Muscle of leg (tissue), 3 donors: ENCODE measurements at regions not wholly inside any gene's neighbourhood (a gene's known extent, or its start where the extent isn't known, plus 50 kb on each side); places are given as distances from the start of the nearest gene placed in this dataset.
"Not testable (repeated sequence)": the region's sequence is repeated elsewhere in the genome, so short reads cannot be mapped to it uniquely, and the experiment has no call there.

Experiments used
- DNase-seq: peaks from one replicate; pipeline ENCODE4 v3.0.0; 2013
- H3K27ac ChIP-seq: one replicate; pipeline ENCODE4 v1.5.1; 2013; ENCODE audit warnings: mild to moderate bottlenecking, low read length, control low read depth
- H3K27me3 ChIP-seq: one replicate; pipeline ENCODE4 v1.6.1; 2013; ENCODE audit warnings: low read length; ENCODE audit not compliant: control insufficient read depth, insufficient read depth
- H3K36me3 ChIP-seq: one replicate; pipeline ENCODE4 v1.6.1; 2013; ENCODE audit warnings: low read length; ENCODE audit not compliant: control insufficient read depth, insufficient read depth
- H3K4me1 ChIP-seq: one replicate; pipeline ENCODE4 v1.6.1; 2013; ENCODE audit warnings: low read length; ENCODE audit not compliant: control insufficient read depth, insufficient read depth
- H3K4me3 ChIP-seq: one replicate; pipeline ENCODE4 v1.5.1; 2013; ENCODE audit warnings: low read length, control low read depth
- H3K9me3 ChIP-seq: replicated peaks from 2 replicates; pipeline ENCODE4 v1.6.1; 2013; ENCODE audit warnings: low read depth, low read length; ENCODE audit not compliant: control insufficient read depth
- WGBS: methylation state at CpG from one replicate; pipeline ENCODE4 v1.1.5; 2013; ENCODE audit warnings: missing lambda C conversion rate; ENCODE audit not compliant: insufficient coverage; 5-methylcytosine and 5-hydroxymethylcytosine counted together

DNA sequence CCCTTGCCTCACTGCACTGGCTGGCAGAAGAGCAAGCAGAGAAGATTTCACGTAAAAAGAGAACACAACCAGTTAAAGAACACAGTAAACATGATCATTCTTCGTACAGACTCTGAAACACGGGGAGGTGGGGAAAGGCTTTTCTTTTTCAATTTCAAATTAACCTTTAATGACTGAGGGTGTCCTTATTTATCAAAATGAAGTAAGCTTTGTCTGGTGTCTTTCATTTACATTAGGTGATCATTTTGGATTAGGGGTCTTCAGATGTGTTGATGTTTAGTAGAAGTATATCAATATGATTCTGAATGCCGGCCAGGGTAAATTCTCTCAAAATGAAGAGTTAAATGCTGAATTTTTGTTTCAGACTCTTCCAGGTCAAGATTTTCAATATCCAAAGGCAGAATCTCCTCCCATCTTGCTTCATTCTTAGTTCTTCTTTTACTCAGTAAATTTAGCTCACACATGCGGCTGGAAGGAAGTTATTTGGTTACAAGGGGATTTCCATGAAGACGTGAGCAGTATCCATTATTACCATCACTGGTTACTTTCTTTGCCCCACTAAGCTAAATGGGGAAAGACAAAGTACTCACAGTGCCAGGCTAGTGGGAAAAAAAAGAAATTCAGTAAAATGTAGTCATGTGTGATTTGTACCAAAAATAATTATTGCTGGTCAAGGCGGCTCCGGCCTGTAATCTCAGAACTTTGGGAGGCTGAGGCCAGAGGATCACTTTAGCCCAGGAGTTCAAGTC is 272.2 kb upstream of the NR2F2 start:
- DNase-seq, result no peak
- H3K4me3 ChIP-seq, result no peak overlapping the region
- H3K9me3 ChIP-seq, result no peaks in the 10 kb centered on the region
- peaks cover 11% of the 10 kb centered on the region for H3K4me1 ChIP-seq
- no peaks in the 10 kb centered on the region for H3K27me3 ChIP-seq
- no peak overlapping the region for H3K27ac ChIP-seq
- 80% methylated on average over 2 of the region's 8 CpGs for WGBS
- H3K36me3 ChIP-seq, result no peaks in the 10 kb centered on the region

DNA sequence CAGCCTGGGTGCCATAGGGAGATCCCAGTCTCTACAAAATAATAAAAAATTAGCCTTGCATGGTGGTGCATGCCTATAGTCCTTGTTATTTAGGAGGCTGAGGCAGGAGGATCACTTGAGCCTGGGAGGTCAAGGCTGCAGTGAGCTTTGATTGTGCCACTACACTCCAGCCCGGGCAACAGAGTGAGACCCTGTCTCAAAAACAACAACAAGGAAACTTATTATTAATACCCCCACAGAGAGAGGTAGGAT is 271.7 kb upstream of the NR2F2 start:
- H3K27me3 ChIP-seq, H3K9me3 ChIP-seq, H3K27ac ChIP-seq, H3K36me3 ChIP-seq, H3K4me1 ChIP-seq, DNase-seq, H3K4me3 ChIP-seq: not testable (repeated sequence)
- no CpG with 5 or more reads among the region's 1 CpG for WGBS

DNA sequence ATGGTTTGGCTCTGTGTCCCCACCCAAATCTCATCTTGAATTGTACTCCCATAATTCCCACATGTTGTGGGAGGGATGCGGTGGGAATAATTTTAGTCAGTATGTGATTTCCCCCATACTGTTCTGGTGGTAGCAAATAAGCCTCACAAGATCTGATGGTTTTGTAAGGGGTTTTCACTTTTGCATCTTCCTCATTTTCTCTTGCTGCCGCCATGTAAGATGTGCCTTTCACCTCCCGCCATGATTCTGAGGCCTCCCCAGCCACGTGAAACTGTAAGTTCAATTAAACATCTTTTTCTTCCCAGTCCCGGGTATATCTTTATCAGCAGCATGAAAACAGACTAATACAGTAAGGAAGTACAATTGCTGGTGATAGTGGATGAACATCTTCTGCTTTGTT is 269.9 kb upstream of the NR2F2 start:
- not testable (repeated sequence) for H3K4me3 ChIP-seq, H3K4me1 ChIP-seq, H3K27me3 ChIP-seq, H3K9me3 ChIP-seq, H3K27ac ChIP-seq, DNase-seq, H3K36me3 ChIP-seq
- no CpG with 5 or more reads among the region's 5 CpGs for WGBS

DNA sequence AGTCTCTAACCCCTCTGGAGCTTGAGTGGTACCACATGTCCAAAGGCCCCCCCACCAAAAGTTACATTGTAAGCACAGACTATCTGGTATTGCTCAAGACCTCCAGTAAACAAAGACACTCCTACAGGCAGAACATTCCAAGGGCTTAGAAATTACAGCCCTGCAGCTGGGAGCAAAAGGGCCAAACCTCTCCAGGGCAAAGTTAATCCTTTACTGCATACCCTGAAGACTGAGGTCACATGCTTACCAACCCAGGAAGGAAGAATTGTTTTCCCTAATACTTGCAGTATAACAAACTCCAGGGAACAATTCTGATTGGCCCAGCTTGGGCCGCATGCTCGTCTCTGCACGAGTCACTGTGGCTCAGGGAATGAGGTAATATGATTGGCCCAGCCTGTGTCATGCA is 266.1 kb upstream of the NR2F2 start:
- no CpG with 5 or more reads among the region's 3 CpGs for WGBS

DNA sequence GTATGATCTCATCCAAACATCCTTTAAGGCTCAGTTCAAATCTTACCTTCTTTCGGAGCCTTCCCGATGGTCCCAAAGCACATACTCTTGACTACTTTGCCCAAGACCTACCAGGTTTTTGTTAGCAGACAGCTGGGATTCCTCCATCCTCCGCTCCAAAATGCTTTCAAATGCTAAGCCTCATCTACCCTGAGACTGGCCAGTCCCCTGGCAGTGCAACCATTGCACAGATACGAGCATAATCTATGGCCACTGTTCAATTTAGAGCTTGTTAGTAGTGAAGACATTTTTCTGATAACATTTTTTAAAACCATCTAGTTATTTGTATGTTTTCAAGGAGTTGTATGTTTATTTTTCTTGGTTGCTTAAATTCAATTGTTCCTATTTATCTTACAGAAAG is 264.4 kb upstream of the NR2F2 start:
- H3K4me1 ChIP-seq, result no peaks in the 10 kb centered on the region
- 78% methylated on average over 3 of the region's 4 CpGs for WGBS
- H3K9me3 ChIP-seq, result no peaks in the 10 kb centered on the region
- no peak for DNase-seq
- H3K27ac ChIP-seq, result no peak overlapping the region
- H3K4me3 ChIP-seq, result no peak overlapping the region
- no peaks in the 10 kb centered on the region for H3K27me3 ChIP-seq
- no peaks in the 10 kb centered on the region for H3K36me3 ChIP-seq

More for the DNA sequence above, 266.1 kb upstream of the NR2F2 start:
- H3K4me3 ChIP-seq, result no peak overlapping the region
- no peaks in the 10 kb centered on the region for H3K36me3 ChIP-seq
- no peaks in the 10 kb centered on the region for H3K27me3 ChIP-seq
- H3K27ac ChIP-seq, result no peak overlapping the region
- no peak for DNase-seq
- H3K9me3 ChIP-seq, result no peaks in the 10 kb centered on the region
- H3K4me1 ChIP-seq, result no peaks in the 10 kb centered on the region

DNA sequence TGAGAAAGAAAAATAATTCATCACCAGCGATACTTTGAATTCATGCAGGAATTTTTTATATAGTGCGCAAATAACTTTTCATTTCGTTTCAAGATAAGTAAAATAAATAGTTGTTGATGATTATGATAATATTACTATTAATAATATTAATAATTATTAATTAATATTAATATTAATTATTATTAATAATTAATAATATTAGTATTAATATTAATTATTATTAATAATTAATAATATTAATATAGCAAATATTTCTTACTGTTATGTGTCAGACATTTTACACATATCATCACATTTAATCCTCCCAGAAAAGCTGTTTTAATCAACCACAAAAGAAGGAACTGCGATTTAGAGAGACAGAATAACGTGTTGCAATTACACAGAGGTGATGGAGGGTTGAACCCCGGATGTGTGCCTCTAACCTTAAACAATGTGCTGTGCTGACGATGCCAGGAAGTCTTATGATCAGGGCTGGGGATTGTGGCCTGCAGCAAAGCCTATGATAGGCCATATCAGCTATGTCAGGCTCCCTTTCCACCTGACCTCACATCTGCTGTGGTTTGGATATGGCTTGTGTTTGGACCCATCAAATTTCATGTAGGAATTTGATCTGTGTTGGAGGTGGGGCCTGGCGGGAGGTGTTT is 263.5 kb upstream of the NR2F2 start:
- no peaks in the 10 kb centered on the region for H3K9me3 ChIP-seq
- WGBS, result 82% methylated on average over 2 of the region's 8 CpGs
- no peaks in the 10 kb centered on the region for H3K4me1 ChIP-seq
- H3K4me3 ChIP-seq, result no peak overlapping the region
- no peak for DNase-seq
- H3K36me3 ChIP-seq, result no peaks in the 10 kb centered on the region
- no peaks in the 10 kb centered on the region for H3K27me3 ChIP-seq
- H3K27ac ChIP-seq, result no peak overlapping the region

DNA sequence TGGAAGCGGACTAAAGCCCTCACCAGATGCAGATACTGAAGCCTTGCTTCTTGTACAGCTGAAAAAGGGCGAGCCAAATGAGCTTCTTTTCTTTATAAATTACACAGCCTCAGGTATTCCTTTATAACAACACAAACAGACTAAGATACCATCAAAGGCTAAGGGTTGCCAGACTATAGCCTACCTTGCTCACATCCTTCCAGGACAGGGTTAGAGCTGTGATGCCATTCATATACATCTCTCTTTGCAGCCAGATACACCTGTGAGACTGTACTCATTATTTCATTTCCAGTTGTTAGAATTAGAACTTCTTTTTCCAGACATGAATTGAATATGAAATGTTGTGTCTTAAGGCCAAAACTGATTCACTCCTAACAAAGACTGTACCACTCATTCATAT is 262.8 kb upstream of the NR2F2 start:
- Histone ChIP-seq H3K4me1 (no peaks in the 10 kb centered on the region), H3K9me3 (no peaks in the 10 kb centered on the region), H3K4me3 (no peak overlapping the region), H3K27me3 (no peaks in the 10 kb centered on the region), H3K27ac (no peak overlapping the region), H3K36me3 (no peaks in the 10 kb centered on the region)
- no peak for DNase-seq
- WGBS, result 100% methylated on average over 2 of the region's 2 CpGs

DNA sequence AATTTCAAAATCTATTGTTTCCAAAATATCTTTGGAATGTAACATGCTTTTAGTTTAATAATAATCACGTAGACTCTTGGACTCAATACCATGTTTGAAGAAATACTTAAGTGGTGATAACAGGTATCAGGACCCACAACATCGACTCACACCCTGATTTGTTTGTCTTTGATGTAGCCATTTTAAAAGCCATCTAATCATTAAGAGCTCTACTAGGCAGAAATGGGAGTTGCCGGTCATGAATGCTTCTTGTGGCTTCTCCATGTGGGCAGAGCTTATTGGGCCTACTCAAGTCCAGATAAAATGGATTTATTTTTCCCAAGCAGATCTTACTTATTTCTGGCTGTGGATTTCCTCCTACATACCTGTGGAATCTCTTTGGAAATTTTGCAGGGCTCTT is 261.6 kb upstream of the NR2F2 start:
- no peaks in the 10 kb centered on the region for H3K27me3 ChIP-seq
- H3K4me1 ChIP-seq, result no peaks in the 10 kb centered on the region
- H3K9me3 ChIP-seq, result no peaks in the 10 kb centered on the region
- 79% methylated on average over 2 of the region's 3 CpGs for WGBS
- H3K27ac ChIP-seq, result no peak overlapping the region
- H3K4me3 ChIP-seq, result no peak overlapping the region
- DNase-seq, result no peak
- no peaks in the 10 kb centered on the region for H3K36me3 ChIP-seq

DNA sequence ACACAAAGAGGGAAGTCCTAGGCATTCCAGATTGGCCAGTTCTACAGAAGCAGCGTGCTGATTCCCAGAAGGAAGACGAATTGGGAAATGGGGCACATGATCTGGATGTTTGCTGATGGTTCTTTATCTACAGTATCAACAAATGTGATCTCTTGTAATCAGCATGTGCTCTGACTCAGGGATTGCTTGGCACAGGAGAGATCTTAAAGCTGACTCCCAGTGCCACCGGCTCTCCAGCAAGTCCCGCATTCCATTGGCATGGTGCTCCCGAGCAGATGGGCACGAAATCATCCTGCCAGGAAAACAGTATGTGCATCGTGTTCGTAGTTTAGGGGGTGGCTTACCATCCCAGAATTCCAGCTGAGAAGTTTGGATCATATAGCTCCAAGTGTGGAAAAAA is 259.9 kb upstream of the NR2F2 start:
- H3K27ac ChIP-seq, result no peak overlapping the region
- peak; percentile 12 for DNase-seq
- no peaks in the 10 kb centered on the region for H3K36me3 ChIP-seq
- no peaks in the 10 kb centered on the region for H3K9me3 ChIP-seq
- no peak overlapping the region for H3K4me3 ChIP-seq
- 80% methylated on average over 4 of the region's 8 CpGs for WGBS
- H3K27me3 ChIP-seq, result no peaks in the 10 kb centered on the region
- no peaks in the 10 kb centered on the region for H3K4me1 ChIP-seq

DNA sequence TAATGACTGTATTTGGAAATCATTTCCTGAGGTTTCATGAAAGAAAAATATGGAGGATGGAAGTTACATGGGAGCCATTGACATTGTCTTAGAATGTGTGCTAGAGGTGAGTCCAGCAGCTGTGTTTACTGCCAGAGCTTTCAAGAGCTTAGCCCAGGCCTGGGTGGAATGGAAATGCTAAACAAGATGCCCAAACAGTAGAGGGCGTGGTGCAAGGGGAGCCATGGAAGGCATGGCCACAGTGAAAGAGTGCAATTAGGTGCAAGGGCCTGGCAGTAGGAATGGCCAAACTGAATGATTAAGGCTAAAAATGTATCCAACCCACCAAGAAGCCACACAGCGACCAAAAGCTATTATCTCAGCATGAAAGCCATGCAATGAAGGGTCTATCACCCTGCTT is 257.7 kb upstream of the NR2F2 start:
- Histone ChIP-seq H3K27me3 (no peaks in the 10 kb centered on the region), H3K4me1 (no peaks in the 10 kb centered on the region), H3K36me3 (no peaks in the 10 kb centered on the region), H3K4me3 (no peak overlapping the region), H3K27ac (no peak overlapping the region), H3K9me3 (no peaks in the 10 kb centered on the region)
- WGBS, result 90% methylated on average over 1 of the region's 2 CpGs
- DNase-seq, result no peak

DNA sequence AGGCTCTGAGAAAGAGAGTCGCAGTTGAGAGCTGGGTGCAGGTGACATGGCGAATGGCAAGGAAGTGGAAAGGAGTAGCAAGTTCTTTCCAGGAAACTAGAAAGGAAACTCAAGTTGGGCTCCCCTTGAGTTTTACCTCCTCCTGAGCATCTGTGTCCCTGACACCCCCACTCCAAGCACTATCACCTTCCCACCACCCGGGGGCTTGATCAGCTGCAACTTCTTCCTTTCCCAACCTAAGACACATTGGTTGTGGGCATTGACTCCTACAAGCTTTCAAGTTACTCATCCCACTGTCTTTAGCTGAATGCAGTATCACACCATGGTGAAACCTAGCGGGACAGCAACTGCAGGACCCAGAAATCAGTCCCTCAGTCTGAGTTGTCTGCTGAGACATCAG is 256.6 kb upstream of the NR2F2 start:
- no peaks in the 10 kb centered on the region for H3K4me1 ChIP-seq
- no peak overlapping the region for H3K27ac ChIP-seq
- DNase-seq, result no peak
- H3K27me3 ChIP-seq, result no peaks in the 10 kb centered on the region
- H3K9me3 ChIP-seq, result no peaks in the 10 kb centered on the region
- H3K4me3 ChIP-seq, result no peak overlapping the region
- WGBS, result 67% methylated on average over 1 of the region's 4 CpGs
- no peaks in the 10 kb centered on the region for H3K36me3 ChIP-seq
